ENCODE measurements at regions not wholly inside any gene's neighbourhood (a gene's known extent, or its start where the extent isn't known, plus 50 kb on each side); places are given as distances from the start of the nearest gene placed in this dataset.
A peak's percentile ranks its signal among the peaks of the same experiment; 100 is the strongest.
"Not testable (repeated sequence)": the region's sequence is repeated elsewhere in the genome, so short reads cannot be mapped to it uniquely, and the experiment has no call there.

- DNase-seq, result no peak
Observed at GRCh38 chr15:95681836-95682544, 648.5 kb upstream of the NR2F2 start.

DNA sequence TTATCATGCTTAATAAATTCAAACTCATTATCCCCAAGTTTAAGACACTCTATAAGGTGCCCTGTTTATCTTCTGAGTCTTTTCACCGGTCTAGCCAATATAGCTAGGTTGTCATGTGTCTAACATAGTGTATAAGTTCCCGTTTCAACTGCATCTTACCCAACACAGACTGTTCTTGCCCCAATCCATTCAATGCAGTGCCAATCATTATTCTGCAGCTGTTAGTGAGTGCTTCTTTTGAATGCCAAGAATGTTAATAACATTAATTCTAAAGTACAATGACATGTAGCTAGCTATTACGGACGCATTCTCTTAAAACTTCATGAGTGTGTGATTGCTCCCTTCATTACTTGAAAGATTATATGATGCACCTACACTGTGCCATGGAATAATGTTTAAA, 646.4 kb upstream of the NR2F2 start:
- DNase-seq, result no peak

GRCh38 chr15:95684693-95685115, 645.8 kb upstream of the NR2F2 start:
- DNase-seq, result no peak

DNA sequence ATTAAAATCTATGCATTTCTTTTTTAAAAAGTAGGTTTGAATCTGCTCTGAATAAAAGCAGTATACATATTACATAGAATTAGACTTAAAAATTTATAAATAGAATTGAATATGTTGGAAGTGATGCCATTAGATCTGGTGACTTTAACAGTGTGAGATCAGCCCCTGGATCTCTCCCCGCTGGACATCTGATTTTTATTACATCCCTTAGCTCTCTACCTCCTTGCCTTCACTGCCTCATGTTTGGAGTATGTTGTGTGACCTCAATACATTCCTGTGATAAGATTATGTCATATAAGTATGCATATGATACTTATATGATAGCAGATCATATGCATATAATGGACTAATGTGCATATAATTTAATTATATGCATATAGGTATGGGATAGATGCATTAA, 643.4 kb upstream of the NR2F2 start:
- no peak for DNase-seq

- no peak for DNase-seq
Observed at GRCh38 chr15:95687686-95688085, 642.8 kb upstream of the NR2F2 start.

DNA sequence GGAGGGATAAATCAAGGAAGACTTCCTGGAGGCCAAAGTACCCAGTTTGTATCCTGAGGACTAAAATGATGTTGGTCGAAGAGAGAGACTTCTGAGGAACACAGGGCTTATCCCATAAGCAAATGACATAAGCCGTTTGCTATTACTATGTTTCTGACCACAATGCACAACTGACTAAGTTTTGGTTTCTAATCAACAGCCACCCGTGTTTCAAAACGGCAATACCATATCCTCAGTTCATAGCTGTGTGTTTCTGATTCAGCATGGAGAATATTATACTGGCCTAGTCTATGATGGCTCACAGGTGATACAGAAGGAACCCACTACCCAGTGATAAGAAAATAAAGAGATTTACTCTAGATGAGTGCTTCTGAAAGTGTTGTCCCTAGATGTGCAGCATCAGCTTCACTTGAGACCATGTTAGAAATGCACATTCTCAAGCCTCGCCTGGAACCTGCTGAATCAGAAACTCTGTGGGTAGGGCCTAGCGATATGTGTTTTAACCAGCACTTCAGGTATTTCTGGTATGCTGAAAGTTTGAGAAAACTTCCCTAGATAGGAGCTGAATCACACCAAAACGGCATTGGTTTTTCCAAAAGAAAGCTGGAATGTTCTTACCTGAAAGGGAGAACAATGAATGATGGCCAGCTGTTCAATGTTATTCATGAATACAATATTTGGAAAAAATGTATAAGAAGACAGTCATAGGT, 639.7 kb upstream of the NR2F2 start:
- DNase-seq, result peak; percentile 23

GRCh38 chr15:95693917-95694316, 636.6 kb upstream of the NR2F2 start:
- DNase-seq, result no peak

- DNase-seq, result no peak
Observed at GRCh38 chr15:95698230-95698629, 632.3 kb upstream of the NR2F2 start.

DNA sequence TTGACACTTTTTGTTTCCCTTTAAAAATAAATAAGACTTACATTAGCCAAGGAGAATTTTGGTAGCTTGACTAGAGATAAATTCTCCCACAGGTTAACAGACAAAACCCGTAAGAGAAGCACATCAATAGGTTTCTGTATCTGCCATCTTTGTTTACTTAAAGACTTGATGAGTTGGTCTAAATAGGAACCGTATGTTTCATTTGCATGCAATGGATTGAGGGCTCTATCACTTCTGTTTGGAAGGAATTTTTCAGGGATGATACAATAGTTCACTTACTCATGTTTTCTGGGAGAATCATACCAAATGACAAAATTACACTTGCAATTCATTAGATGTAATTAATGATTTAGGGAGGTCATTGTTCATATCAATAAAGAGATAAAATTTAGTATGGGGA, 631.5 kb upstream of the NR2F2 start:
- DNase-seq, result no peak

DNA sequence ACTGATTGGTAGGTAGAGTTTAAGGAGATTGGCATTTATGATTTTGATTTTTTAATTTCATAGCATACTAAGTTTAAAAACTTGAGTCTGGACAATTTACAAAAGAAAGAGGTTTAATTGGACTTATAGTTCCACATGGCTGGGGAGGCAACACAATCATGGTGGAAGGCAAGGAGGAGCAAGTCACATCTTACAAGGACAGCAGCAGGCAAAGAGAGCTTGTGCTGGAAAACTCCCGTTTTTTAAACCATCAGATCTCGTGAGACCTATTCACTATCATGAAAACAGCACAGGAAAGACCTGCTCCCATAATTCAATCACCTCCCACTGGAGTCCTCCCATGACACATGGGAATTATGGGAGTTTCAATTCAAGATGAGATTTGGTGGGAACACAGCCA, 630.9 kb upstream of the NR2F2 start:
- no peak for DNase-seq

GRCh38 chr15:95700692-95701091, 629.8 kb upstream of the NR2F2 start:
- not testable (repeated sequence) for DNase-seq

DNA sequence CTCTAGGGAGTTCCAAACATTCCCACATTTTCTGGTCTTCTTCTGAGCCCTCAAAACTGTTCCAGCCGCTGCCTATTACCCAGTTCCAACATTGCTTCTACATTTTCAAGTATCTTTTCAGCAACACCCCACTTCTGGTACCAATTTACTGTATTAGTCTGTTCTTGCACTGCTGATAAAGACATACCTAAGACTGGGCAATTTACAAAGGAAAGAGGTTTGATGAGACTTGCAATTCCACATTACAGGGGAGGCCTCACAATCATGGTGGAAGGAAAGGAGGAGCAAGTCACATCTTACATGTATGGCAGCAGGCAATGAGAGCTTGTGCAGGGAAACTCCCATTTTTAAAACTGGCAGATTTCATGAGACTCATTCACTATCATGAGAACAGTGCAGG, 629.1 kb upstream of the NR2F2 start:
- no peak for DNase-seq

GRCh38 chr15:95709959-95710695, 620.4 kb upstream of the NR2F2 start:
- no peak for DNase-seq

DNA sequence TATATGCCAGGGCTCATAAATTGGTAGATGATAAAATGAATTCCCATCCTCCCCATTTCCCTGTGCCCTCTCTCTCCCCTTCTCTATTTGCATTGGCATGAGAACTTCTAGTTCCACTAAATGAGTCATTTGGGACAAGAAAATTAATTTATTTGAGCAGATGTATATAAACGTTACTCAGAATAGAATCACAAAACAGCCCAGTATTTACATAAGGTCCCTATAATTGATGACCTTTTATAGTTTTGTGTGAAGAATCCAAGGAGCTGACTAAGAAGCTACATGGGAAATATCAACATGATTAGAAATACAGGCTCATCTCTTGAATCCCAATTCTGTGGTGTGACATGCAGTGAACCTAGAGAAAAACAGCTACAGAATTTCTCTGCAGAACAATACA, 617.7 kb upstream of the NR2F2 start:
- no peak for DNase-seq

GRCh38 chr15:95713324-95713723, 617.2 kb upstream of the NR2F2 start:
- DNase-seq, result no peak

DNA sequence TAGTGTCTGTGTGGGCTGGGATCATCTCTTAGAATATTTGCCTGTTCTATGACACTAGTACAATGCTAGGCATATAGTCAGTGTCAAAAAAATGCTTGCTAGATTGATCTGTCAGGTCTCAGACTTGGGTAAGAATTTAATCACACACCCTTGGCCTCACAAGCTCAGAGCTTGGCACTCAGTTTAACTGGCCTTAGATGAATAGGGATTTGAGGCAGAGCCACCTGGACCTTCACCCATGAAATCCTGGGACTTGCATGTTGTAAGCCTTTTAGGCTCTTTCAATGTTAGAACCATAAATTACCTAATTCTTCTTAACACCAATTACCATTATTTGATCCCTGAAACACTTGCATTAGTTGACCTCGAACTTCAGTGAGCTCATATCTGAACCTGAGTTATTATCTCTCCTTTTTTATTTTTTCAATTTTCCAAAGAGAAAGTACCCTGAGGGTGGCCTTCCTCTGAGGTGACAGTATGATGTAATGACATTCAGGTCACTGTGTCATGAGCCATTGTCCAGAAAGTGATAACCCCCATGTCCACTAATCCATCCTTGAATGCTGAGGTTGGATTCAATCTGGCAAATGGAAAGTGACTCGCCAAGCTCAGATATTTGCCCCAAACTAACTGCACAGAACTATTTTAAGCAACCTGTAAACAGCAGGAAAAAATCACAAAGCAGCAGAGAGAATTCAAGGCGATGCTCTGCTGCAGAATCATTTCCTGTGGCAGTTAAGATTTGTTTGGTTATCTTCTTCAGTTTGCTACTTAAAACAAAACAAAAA, 615.2 kb upstream of the NR2F2 start:
- DNase-seq, result no peak

- no peak for DNase-seq
Observed at GRCh38 chr15:95715906-95716656, 614.4 kb upstream of the NR2F2 start.

DNA sequence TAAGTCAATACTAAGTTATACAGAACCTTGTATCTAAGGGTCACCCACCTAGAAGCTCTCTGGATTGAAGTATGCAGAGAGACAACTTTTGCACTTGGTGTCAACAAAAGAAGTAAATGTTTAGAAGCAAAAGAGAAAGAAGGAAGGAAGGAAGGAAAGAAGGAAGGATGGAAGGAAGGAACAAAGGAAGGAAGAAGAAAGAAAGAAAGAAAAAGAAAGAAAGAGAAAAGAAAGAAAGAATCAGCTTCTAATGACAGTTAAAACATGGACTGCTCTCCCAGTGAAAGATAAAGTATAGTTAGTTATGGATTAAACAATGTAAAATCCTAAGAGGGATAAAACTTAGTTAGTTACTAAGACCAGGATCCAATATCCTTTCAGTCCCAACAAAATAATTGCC, 613.8 kb upstream of the NR2F2 start:
- DNase-seq, result no peak

DNA sequence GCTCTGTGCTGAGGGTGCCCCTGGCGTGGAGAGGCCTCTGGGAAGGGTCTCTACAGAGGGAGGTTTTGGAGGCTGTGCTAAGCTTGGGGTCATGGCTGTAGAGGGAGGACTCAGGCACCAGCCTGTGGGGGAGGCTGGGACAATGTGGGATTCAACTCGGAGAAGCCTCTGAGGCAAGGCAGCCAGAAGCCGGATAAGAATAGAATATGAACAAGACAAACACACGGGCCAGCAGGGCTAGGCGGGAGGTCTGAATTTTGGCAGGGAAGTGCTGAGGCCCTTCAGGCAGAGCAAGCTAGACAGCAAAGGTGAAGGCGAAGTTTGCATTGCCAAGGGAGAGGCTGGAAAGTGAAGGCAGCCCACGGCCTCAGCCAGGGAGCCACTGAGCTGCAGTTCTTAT, 612.1 kb upstream of the NR2F2 start:
- DNase-seq, result no peak

GRCh38 chr15:95724908-95725633, 605.4 kb upstream of the NR2F2 start:
- no peak for DNase-seq

DNA sequence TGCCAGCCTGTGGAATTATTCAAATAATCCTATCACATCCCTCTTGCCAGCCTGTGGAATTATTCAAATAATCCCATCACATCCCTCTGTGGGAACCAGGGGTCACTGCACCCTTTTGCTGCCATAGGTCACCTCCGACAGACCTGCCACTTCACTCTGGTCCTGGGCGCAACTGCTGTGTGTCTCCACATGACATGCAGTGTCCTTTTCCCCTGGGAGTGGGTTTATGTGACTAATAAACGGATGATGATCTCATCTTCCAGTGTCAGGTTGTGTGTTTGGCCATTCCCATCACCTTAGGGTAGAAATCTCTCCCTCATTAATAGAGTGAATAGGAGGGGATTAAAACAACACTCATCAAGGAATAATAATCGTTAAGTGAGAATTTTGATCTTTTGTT, 603.6 kb upstream of the NR2F2 start:
- DNase-seq, result no peak

DNA sequence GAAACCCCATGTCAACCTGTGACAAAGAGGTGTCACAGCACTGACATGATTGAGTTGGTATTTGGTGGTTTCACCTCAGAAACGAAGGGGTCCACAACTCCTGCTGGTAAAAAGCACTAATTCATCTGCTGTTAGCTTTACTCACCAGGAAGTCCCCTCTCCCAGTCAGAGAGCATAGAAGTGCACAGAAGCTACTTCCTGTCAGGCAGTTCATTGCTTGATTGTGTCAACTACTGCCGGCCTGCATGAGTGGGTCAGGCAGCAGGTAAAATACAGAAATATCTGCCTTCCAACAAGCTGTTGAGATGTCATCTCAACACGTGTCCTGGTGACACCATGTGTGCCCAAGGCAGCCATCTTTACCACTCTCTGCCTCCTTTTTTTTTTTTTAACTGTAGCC, 596.6 kb upstream of the NR2F2 start:
- no peak for DNase-seq

Measured in activated CD4-positive, alpha-beta T cell treated with anti-CD3 and anti-CD28 coated beads, Interleukin-2, amount 50 U/mL, for 16 hours (primary cell).